Esophagus squamous epithelium (tissue), 4 donors: ENCODE measurements at regions not wholly inside any gene's neighbourhood (a gene's known extent, or its start where the extent isn't known, plus 50 kb on each side); places are given as distances from the start of the nearest gene placed in this dataset.

Source experiments
- POLR2A ChIP-seq, 4 donors: fragments of 450-650 bp; IDR thresholded peaks; one replicate each; pipeline ENCODE4 v1.6.1; 2017; ENCODE audit warnings: antibody characterized with exemption in 4 of 4, mild to moderate bottlenecking in 4 of 4, moderate library complexity in 3 of 4
- TF ChIP-seq, protein P1 (sequence below), 6 experiments: fragments of 450-650 bp in 4 of 6; fragments of 200-600 bp in 2 of 6; sonication (generic) in 2 of 6; IDR thresholded peaks; one replicate each; pipeline ENCODE4 v1.5.1; 2016 to 2019; ENCODE audit warnings: antibody characterized with exemption in 6 of 6, mild to moderate bottlenecking in 4 of 6, moderate library complexity in 4 of 6

DNA sequence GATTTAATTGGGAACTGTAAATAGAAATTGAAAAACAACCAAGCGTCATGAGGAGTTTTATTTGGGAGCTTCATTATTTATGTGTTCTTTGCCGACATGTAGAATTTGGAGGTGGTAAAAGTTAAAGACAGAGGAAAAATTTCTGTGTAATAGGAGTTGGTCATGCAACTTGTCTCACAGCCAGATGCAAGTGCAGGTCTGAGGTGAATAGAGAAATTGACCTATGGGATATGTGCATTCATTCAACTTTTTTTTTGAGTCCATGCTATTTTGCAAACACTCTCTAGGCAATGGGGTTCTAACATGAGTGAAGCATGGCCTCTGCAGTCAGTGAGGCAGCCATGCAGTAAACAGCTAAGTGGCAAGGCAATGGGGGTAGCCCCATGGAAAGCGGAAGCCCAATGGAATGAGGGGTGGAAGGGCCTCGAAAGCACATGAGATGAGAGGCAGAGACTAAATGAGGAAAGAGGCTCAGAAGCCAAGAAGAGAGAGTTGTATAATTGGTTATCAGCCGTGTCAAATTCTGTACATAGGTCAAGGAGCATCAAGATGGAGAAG lies 56.4 kb upstream of the NRIP1 start:
- TF ChIP-seq, protein P1, sequence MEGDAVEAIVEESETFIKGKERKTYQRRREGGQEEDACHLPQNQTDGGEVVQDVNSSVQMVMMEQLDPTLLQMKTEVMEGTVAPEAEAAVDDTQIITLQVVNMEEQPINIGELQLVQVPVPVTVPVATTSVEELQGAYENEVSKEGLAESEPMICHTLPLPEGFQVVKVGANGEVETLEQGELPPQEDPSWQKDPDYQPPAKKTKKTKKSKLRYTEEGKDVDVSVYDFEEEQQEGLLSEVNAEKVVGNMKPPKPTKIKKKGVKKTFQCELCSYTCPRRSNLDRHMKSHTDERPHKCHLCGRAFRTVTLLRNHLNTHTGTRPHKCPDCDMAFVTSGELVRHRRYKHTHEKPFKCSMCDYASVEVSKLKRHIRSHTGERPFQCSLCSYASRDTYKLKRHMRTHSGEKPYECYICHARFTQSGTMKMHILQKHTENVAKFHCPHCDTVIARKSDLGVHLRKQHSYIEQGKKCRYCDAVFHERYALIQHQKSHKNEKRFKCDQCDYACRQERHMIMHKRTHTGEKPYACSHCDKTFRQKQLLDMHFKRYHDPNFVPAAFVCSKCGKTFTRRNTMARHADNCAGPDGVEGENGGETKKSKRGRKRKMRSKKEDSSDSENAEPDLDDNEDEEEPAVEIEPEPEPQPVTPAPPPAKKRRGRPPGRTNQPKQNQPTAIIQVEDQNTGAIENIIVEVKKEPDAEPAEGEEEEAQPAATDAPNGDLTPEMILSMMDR (IDR thresholded peaks at IDR 0.05): no peak
- TF ChIP-seq POLR2A (IDR thresholded peaks at IDR 0.05): no peak
